GM12865 (cell line): ENCODE measurements at regions not wholly inside any gene's neighbourhood (a gene's known extent, or its start where the extent isn't known, plus 50 kb on each side); places are given as distances from the start of the nearest gene placed in this dataset.

ENCODE experiments used
- DNase-seq: peaks from one replicate; pipeline ENCODE4 v3.0.0; 2010; ENCODE audit warnings: low read depth
- H3K4me3 ChIP-seq: 2 replicates; pipeline ENCODE4 v1.5.1; 2011; ENCODE audit warnings: mild to moderate bottlenecking, low read depth, low read length, control low read depth
- TF ChIP-seq, protein P1 (sequence below): IDR thresholded peaks from 2 replicates; pipeline ENCODE4 v1.5.1; 2011; ENCODE audit warnings: low read length, control low read depth, low read depth, inconsistent platforms; ENCODE audit not compliant: insufficient read depth; ENCODE audit errors: missing control alignments

DNA sequence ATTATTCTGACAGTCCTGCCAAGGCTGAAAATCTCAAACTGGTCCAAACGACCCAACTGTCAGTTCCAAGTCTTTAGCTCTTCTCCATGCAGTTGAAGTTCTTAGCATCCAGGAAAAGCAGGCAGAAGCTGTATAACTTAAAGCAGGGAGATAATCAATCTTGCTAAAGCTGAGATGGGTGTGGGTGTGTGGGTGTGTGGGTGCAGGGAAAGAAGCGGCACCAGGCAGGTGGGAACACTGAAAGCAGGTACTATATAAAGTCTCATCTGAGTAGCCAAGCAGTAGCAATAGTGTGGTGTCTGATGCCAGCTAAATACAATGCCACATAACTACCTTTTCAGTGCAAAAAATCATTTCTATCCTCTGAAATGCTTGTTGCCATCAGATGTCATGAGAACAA, 69.7 kb upstream of the EGFL6 start:
- DNase-seq = no peak
- TF ChIP-seq, protein P1, sequence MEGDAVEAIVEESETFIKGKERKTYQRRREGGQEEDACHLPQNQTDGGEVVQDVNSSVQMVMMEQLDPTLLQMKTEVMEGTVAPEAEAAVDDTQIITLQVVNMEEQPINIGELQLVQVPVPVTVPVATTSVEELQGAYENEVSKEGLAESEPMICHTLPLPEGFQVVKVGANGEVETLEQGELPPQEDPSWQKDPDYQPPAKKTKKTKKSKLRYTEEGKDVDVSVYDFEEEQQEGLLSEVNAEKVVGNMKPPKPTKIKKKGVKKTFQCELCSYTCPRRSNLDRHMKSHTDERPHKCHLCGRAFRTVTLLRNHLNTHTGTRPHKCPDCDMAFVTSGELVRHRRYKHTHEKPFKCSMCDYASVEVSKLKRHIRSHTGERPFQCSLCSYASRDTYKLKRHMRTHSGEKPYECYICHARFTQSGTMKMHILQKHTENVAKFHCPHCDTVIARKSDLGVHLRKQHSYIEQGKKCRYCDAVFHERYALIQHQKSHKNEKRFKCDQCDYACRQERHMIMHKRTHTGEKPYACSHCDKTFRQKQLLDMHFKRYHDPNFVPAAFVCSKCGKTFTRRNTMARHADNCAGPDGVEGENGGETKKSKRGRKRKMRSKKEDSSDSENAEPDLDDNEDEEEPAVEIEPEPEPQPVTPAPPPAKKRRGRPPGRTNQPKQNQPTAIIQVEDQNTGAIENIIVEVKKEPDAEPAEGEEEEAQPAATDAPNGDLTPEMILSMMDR = no peak
- H3K4me3 ChIP-seq = no peak overlapping the region

DNA sequence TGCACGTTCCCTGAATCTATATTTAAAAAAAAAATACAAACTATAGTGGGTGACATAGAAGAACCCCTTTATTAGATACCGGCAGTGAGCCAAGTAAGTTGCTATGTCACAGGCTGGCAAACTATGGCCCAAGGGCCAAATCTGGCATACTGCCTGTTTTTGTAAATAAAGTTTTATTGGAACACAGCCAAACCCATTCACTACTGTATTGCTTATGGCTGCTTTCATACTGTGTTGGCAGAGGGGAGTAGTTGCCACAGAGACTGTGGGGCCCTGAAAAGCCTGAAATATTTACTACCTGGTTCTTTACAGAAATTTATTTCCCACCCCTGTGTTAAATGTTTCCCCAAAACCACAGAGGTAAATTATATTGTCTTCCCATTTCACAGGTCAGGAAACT, 71.2 kb upstream of the EGFL6 start:
- DNase-seq = no peak
- TF ChIP-seq, protein P1 = no peak
- H3K4me3 ChIP-seq = no peak overlapping the region

DNA sequence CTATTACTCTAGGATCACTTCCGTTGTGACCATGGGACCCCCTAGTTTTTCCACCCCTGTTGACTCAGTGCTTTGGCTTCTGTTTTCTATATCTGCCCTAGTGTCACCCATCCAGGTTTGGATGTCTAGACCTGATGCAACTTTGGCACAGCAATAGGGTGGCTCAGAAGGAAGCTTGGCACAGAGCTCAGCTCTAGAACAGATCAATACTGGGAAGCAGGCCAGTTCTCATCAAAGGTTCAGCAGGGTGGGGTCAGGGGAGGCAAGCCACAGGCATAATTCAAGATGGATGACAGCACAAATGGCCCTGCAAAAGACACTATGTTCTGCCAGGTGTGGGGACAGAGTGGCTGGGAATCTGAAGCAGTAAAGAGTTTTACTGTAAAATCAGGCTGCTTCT, 74.2 kb upstream of the EGFL6 start:
- DNase-seq = no peak
- TF ChIP-seq, protein P1 = no peak
- H3K4me3 ChIP-seq = no peak overlapping the region

- H3K4me3 ChIP-seq = no peak overlapping the region
- no peak for DNase-seq
- TF ChIP-seq, protein P1 = no peak
Measured at GRCh38 chrX:13494562-13494961, 74.8 kb upstream of the EGFL6 start.

DNA sequence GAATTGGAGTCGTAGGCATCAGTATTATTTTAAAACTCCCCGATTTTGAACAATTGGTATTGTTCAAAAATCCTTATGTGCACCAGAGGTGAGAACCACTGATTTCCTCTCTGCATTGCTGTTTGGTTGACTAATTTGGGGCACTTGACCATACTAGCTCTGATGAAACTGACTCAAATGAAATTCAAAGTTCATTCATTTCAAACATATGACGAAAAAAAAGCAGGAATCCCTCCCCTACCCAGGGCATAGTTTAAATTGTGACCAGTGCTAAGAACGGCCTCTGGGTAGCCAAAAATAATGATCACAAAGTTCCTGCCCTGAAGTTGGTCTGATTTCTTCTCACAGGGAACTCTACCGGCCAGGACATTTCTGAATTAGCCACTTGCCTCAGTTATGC, 75.7 kb upstream of the EGFL6 start:
- TF ChIP-seq, protein P1 = no peak
- DNase-seq = no peak
- H3K4me3 ChIP-seq = no peak overlapping the region

GRCh38 chrX:13492286-13492685, 77.1 kb upstream of the EGFL6 start:
- TF ChIP-seq, protein P1 = no peak
- no peak overlapping the region for H3K4me3 ChIP-seq
- DNase-seq = peak; percentile 2

DNA sequence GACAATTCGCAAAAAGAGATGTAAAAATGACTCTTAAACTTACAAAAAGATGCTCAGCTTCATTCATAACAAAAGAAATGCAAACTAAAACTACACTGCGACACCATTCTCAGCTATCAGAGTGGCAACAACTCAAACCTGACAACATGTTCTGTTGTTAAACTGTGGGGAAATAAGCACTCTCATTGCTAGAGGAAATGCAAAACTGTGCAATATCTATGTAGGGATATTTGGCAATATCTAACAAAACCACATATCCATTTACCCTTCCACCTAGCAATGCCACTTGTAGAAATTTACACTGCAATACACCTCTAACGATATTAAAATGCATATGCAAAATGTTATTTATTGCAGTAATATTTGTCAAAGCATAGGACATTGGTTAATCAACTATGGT, 78.3 kb upstream of the EGFL6 start:
- TF ChIP-seq, protein P1 = no peak
- H3K4me3 ChIP-seq = no peak overlapping the region
- no peak for DNase-seq
